ENCODE measurements at regions not wholly inside any gene's neighbourhood (a gene's known extent, or its start where the extent isn't known, plus 50 kb on each side); places are given as distances from the start of the nearest gene placed in this dataset.

DNA sequence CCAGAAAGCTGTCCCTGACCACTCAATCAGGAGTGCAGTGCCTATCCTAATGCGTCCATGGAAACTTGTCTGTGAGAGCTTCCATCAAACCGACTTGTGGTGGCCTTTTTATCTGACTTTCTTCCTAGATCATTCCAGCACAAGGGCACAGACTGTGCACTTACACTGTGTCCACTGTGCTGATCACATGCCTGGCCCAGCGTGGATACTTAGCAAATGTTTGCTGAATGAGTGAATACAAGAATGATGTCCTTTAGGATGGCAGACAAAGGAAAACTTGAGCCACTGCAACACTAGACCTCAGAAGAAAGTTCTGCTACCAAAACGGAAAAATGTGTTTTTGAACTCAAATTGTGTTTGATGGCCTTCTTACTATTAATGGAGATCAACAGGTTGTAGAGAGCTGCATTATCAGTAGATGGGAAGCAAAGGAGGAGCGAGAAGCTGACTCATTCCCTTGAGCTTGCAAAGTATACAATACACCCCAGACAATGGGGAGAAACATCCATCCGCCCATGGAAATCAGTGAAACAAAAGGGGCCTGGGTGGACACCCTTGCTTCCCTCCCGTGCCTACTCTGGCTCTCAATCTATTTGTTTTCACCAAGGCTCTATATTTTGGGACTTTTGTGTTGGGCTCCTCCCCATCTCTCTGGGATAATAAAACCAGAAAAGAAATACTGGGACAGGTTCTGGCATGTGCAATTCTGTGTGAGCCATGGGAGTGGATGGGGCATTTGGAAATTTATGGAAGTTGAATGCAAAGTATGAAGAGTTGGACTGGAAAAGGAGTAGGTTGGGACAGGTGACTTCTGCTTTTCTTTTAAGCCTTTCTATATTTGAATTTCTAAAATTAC is 76.2 kb upstream of the ZFAND5 start:
- TF ChIP-seq, protein P1, sequence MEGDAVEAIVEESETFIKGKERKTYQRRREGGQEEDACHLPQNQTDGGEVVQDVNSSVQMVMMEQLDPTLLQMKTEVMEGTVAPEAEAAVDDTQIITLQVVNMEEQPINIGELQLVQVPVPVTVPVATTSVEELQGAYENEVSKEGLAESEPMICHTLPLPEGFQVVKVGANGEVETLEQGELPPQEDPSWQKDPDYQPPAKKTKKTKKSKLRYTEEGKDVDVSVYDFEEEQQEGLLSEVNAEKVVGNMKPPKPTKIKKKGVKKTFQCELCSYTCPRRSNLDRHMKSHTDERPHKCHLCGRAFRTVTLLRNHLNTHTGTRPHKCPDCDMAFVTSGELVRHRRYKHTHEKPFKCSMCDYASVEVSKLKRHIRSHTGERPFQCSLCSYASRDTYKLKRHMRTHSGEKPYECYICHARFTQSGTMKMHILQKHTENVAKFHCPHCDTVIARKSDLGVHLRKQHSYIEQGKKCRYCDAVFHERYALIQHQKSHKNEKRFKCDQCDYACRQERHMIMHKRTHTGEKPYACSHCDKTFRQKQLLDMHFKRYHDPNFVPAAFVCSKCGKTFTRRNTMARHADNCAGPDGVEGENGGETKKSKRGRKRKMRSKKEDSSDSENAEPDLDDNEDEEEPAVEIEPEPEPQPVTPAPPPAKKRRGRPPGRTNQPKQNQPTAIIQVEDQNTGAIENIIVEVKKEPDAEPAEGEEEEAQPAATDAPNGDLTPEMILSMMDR (IDR thresholded peaks at IDR 0.05), result no peak
- TF ChIP-seq POLR2A (IDR thresholded peaks at IDR 0.05), result no peak
